Trophoblast cell (in vitro differentiated cells and primary cell): ENCODE measurements at regions not wholly inside any gene's neighbourhood (a gene's known extent, or its start where the extent isn't known, plus 50 kb on each side); places are given as distances from the start of the nearest gene placed in this dataset.

ENCODE experiments used
- DNase-seq, 2 donors: peaks; one replicate each; pipeline ENCODE4 v3.0.0-alpha.2; 2016
- H2AFZ ChIP-seq: 2 replicates; pipeline ENCODE4 v1.6.1; 2013; ENCODE audit warnings: low read length, moderate library complexity, mild to moderate bottlenecking; ENCODE audit not compliant: insufficient read depth, poor library complexity
- H2AK5ac ChIP-seq: 2 replicates; pipeline ENCODE4 v1.6.1; 2013; ENCODE audit warnings: mild to moderate bottlenecking, low read length
- H2BK120ac ChIP-seq: 2 replicates; pipeline ENCODE4 v1.6.1; 2013; ENCODE audit warnings: low read length, mild to moderate bottlenecking, moderate library complexity; ENCODE audit not compliant: insufficient read depth, poor library complexity
- H2BK12ac ChIP-seq: 2 replicates; pipeline ENCODE4 v1.6.1; 2013; ENCODE audit warnings: mild to moderate bottlenecking, low read length, moderate library complexity
- H2BK5ac ChIP-seq: 2 replicates; pipeline ENCODE4 v1.6.1; 2013; ENCODE audit warnings: low read length, low read depth, moderate library complexity, mild to moderate bottlenecking; ENCODE audit not compliant: poor library complexity
- H3K14ac ChIP-seq: 2 replicates; pipeline ENCODE4 v1.6.1; 2013; ENCODE audit warnings: mild to moderate bottlenecking, low read length
- H3K18ac ChIP-seq: 2 replicates; pipeline ENCODE4 v1.6.1; 2013; ENCODE audit warnings: mild to moderate bottlenecking, low read length
- H3K23ac ChIP-seq: 2 replicates; pipeline ENCODE4 v1.6.1; 2013; ENCODE audit warnings: low read length
- H3K27ac ChIP-seq: 2 replicates; pipeline ENCODE4 v1.5.1; 2013; ENCODE audit warnings: low read depth, mild to moderate bottlenecking, inconsistent platforms, low read length, moderate library complexity
- H3K27me3 ChIP-seq: 2 replicates; pipeline ENCODE4 v1.6.1; 2013; ENCODE audit warnings: inconsistent platforms, mild to moderate bottlenecking, low read length, moderate library complexity; ENCODE audit not compliant: insufficient read depth
- H3K36me3 ChIP-seq, 2 experiments: 1 replicate in 1 of 2; 2 replicates in 1 of 2; pipeline ENCODE4 v1.6.1; 2013; ENCODE audit warnings: low read length in 2 of 2, mild to moderate bottlenecking in 2 of 2, moderate library complexity in 1 of 2; ENCODE audit not compliant: insufficient read depth in 2 of 2, control insufficient read depth in 1 of 2
- H3K4ac ChIP-seq: 2 replicates; pipeline ENCODE4 v1.6.1; 2013; ENCODE audit warnings: low read depth, mild to moderate bottlenecking, low read length, moderate library complexity
- H3K4me1 ChIP-seq, 2 experiments: 1 replicate in 1 of 2; 2 replicates in 1 of 2; pipeline ENCODE4 v1.6.1; 2013; ENCODE audit warnings: low read length in 2 of 2, mild to moderate bottlenecking in 2 of 2, moderate library complexity in 1 of 2; ENCODE audit not compliant: insufficient read depth in 2 of 2, control insufficient read depth in 1 of 2
- H3K4me2 ChIP-seq: 2 replicates; pipeline ENCODE4 v1.6.1; 2013; ENCODE audit warnings: inconsistent platforms, mild to moderate bottlenecking, low read length, moderate library complexity
- H3K4me3 ChIP-seq: 2 replicates; pipeline ENCODE4 v1.5.1; 2013; ENCODE audit warnings: mild to moderate bottlenecking, low read depth, low read length, inconsistent platforms
- H3K79me1 ChIP-seq: one replicate; pipeline ENCODE4 v1.6.1; 2013; ENCODE audit warnings: low read length
- H3K79me2 ChIP-seq: 2 replicates; pipeline ENCODE4 v1.6.1; 2013; ENCODE audit warnings: low read length, mild to moderate bottlenecking; ENCODE audit not compliant: control insufficient read depth, insufficient read depth, poor library complexity
- H3K9ac ChIP-seq: 2 replicates; pipeline ENCODE4 v1.6.1; 2013; ENCODE audit warnings: mild to moderate bottlenecking, low read length
- H3K9me3 ChIP-seq: 2 replicates; pipeline ENCODE4 v1.6.1; 2013; ENCODE audit warnings: low read depth, mild to moderate bottlenecking, control low read depth, inconsistent platforms, low read length; ENCODE audit not compliant: insufficient read depth
- H4K12ac ChIP-seq: 2 replicates; pipeline ENCODE4 v1.6.1; 2013; ENCODE audit warnings: low read depth, mild to moderate bottlenecking, low read length, moderate library complexity
- H4K8ac ChIP-seq: 2 replicates; pipeline ENCODE4 v1.6.1; 2013; ENCODE audit warnings: low read depth, mild to moderate bottlenecking, low read length, moderate library complexity
- H4K91ac ChIP-seq: one replicate; pipeline ENCODE4 v1.6.1; 2013; ENCODE audit warnings: low read depth, mild to moderate bottlenecking, low read length, moderate library complexity
- WGBS: extraction: QIAGEN DNeasy Blood & Tissue Kit; methylation state at CpG from one replicate; pipeline ENCODE4 v1.1.7; 2013; ENCODE audit warnings: missing lambda C conversion rate; ENCODE audit not compliant: insufficient read length, insufficient coverage; ENCODE audit errors: extremely low coverage; 5-methylcytosine and 5-hydroxymethylcytosine counted together

DNA sequence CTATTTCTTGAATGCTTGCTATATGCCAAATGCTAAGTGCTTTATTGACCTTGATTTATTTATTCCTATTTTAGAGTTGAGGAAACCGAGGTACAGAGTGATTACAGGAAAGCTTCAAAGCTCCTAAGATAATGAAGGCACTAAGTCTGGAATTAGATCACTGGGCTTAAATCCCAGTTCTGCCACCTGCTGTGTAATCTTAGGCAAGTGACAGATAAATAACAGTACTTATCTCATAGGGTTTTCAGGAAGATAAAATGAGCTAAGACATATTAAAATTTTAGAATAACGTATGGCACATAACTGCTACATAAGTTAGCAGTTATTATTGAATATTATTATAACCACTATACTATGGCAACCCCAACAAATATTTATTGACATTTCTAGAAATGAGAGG is 843.8 kb downstream of the DTWD2 start:
- Histone ChIP-seq H3K27ac (no peak overlapping the region), H2AK5ac (no peak overlapping the region), H3K4ac (no peak overlapping the region), H2BK12ac (no peak overlapping the region), H3K9me3 (no peaks in the 10 kb centered on the region), H3K14ac (no peak overlapping the region), H3K36me3 (no peaks in the 10 kb centered on the region), H3K4me3 (no peak overlapping the region), H3K79me1 (no peaks in the 10 kb centered on the region), H3K4me2 (no peak overlapping the region), H4K8ac (no peak overlapping the region), H3K27me3 (no peaks in the 10 kb centered on the region), H2BK120ac (no peak overlapping the region), H4K12ac (no peak overlapping the region), H4K91ac (no peak overlapping the region), H3K18ac (no peak overlapping the region), H3K79me2 (no peaks in the 10 kb centered on the region), H3K4me1 (no peaks in the 10 kb centered on the region), H2BK5ac (no peak overlapping the region), H2AFZ (no peak overlapping the region), H3K9ac (no peak overlapping the region), H3K23ac (no peak overlapping the region)
- no peak for DNase-seq
- WGBS, result no CpG with 5 or more reads among the region's 2 CpGs

DNA sequence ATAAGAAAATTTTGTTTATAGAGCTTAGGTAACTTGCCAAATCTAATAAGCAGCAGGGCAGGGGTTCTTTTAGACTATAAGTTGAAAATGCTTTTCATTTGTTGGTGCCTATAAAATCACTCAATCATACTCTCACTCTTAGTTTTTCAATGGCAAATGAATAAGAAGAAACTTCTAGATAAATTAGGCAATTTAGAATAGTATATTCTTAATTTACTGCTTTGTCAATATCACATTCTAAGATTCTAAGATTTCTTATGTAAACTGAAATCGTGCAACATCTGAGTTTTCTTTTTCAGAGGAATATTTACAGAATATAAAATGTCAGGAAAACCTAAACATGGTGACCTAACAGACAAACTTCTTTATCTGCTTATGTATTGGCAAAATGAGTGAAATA is 849.0 kb downstream of the DTWD2 start:
- Histone ChIP-seq H4K8ac (no peak overlapping the region), H3K79me1 (no peaks in the 10 kb centered on the region), H3K4me2 (no peak overlapping the region), H4K91ac (no peak overlapping the region), H3K4ac (no peak overlapping the region), H3K4me3 (no peak overlapping the region), H3K79me2 (no peaks in the 10 kb centered on the region), H2AFZ (no peak overlapping the region), H3K27me3 (no peaks in the 10 kb centered on the region), H3K23ac (no peak overlapping the region), H3K14ac (no peak overlapping the region), H3K36me3 (no peaks in the 10 kb centered on the region), H3K9me3 (no peaks in the 10 kb centered on the region), H3K18ac (no peak overlapping the region), H4K12ac (no peak overlapping the region), H3K4me1 (no peaks in the 10 kb centered on the region), H2BK120ac (no peak overlapping the region), H2BK5ac (no peak overlapping the region), H3K9ac (no peak overlapping the region), H2AK5ac (no peak overlapping the region), H2BK12ac (no peak overlapping the region), H3K27ac (no peak overlapping the region)
- no CpG with 5 or more reads among the region's 1 CpG for WGBS
- DNase-seq, result no peak

DNA sequence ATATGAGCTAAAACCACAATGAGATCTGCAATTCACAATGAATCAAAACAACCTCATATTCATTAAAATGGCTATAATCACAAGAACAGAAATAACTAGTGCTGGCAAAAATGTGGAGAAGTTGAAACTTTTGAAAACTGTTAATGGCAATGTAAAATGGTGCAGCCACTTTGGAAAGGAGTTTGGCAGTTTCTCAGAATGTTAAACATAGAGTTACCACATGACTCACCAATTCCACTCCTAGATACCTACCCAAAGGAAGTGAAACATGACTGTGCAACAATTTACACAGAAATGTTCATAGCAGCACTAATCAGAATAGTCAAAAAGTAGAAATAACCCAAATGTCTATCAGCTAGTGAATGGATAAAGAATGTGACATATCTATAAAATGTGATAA is 862.2 kb downstream of the DTWD2 start:
- Histone ChIP-seq H3K4me1 (no peaks in the 10 kb centered on the region), H3K9me3 (no peaks in the 10 kb centered on the region), H3K79me1 (no peaks in the 10 kb centered on the region), H2BK120ac (no peak overlapping the region), H3K23ac (no peak overlapping the region), H4K8ac (no peak overlapping the region), H3K27ac (no peak overlapping the region), H3K36me3 (no peaks in the 10 kb centered on the region), H3K4me3 (no peak overlapping the region), H3K4ac (no peak overlapping the region), H4K91ac (no peak overlapping the region), H4K12ac (no peak overlapping the region), H2AK5ac (no peak overlapping the region), H3K14ac (no peak overlapping the region), H2BK12ac (no peak overlapping the region), H3K27me3 (no peaks in the 10 kb centered on the region), H3K4me2 (no peak overlapping the region), H3K9ac (no peak overlapping the region), H3K79me2 (no peaks in the 10 kb centered on the region), H2AFZ (no peak overlapping the region), H3K18ac (no peak overlapping the region), H2BK5ac (no peak overlapping the region)
- DNase-seq, result no peak

DNA sequence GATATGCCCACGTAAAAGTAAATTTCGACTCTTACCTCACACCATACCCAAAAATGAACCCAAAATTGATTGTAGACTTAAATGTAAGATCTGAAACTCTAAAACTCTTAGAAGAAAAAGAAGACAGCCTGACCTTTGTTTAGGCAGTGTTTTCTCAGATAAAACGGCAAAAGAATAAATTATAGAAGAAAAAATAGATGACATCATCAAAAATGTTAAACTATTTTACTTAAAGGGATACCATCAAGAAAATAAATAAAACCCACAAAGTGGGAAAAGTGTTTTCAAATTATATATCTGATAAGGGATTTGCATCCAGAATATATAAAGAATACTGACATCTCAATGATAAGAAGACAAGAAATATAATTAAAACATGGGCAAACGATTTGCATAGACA is 862.7 kb downstream of the DTWD2 start:
- no peak overlapping the region for H3K4me2 ChIP-seq
- no peak overlapping the region for H3K9ac ChIP-seq
- H4K91ac ChIP-seq, result no peak overlapping the region
- no peaks in the 10 kb centered on the region for H3K27me3 ChIP-seq
- H3K23ac ChIP-seq, result no peak overlapping the region
- H2AK5ac ChIP-seq, result no peak overlapping the region
- no peak overlapping the region for H2AFZ ChIP-seq
- no peak overlapping the region for H3K27ac ChIP-seq
- DNase-seq, result no peak
- no peaks in the 10 kb centered on the region for H3K9me3 ChIP-seq
- no peak overlapping the region for H3K4me3 ChIP-seq
- H2BK12ac ChIP-seq, result no peak overlapping the region
- no peak overlapping the region for H3K4ac ChIP-seq
- no peak overlapping the region for H3K18ac ChIP-seq
- H4K8ac ChIP-seq, result no peak overlapping the region
- no peak overlapping the region for H3K14ac ChIP-seq
- no peaks in the 10 kb centered on the region for H3K36me3 ChIP-seq
- no peaks in the 10 kb centered on the region for H3K4me1 ChIP-seq
- H4K12ac ChIP-seq, result no peak overlapping the region
- no peaks in the 10 kb centered on the region for H3K79me1 ChIP-seq
- H2BK5ac ChIP-seq, result no peak overlapping the region
- no CpG with 5 or more reads among the region's 4 CpGs for WGBS
- no peak overlapping the region for H2BK120ac ChIP-seq
- H3K79me2 ChIP-seq, result no peaks in the 10 kb centered on the region

DNA sequence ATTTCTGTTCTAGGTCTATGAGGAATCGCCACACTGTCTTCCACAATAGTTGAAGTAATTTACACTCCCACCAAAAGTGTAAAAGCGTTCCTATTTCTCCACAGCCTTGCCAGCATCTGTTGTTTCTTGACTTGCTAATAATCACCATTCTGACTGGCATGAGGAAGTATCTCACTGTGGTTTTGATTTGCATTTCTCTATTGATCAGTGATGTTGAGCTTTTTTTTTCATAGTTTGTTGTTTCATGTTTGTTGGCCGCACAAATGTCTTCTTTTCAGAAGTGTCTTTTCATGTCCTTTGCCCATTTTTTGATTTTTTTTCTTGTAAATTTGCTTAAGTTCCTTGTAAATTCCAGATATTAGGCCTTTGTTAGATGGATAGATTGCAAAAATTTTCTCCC is 867.1 kb downstream of the DTWD2 start:
- H2AFZ ChIP-seq, result no peak overlapping the region
- H3K36me3 ChIP-seq, result no peaks in the 10 kb centered on the region
- H3K23ac ChIP-seq, result no peak overlapping the region
- H3K27me3 ChIP-seq, result no peaks in the 10 kb centered on the region
- no peaks in the 10 kb centered on the region for H3K79me2 ChIP-seq
- H3K9ac ChIP-seq, result no peak overlapping the region
- H3K9me3 ChIP-seq, result no peaks in the 10 kb centered on the region
- H3K4me1 ChIP-seq, result no peaks in the 10 kb centered on the region
- no peak overlapping the region for H2BK120ac ChIP-seq
- H3K4ac ChIP-seq, result no peak overlapping the region
- no peak overlapping the region for H4K12ac ChIP-seq
- H3K18ac ChIP-seq, result no peak overlapping the region
- DNase-seq, result no peak
- no peaks in the 10 kb centered on the region for H3K79me1 ChIP-seq
- no peak overlapping the region for H2BK12ac ChIP-seq
- no peak overlapping the region for H3K27ac ChIP-seq
- H3K4me3 ChIP-seq, result no peak overlapping the region
- no peak overlapping the region for H2BK5ac ChIP-seq
- no CpG with 5 or more reads among the region's 3 CpGs for WGBS
- no peak overlapping the region for H3K4me2 ChIP-seq
- H2AK5ac ChIP-seq, result no peak overlapping the region
- H3K14ac ChIP-seq, result no peak overlapping the region
- H4K91ac ChIP-seq, result no peak overlapping the region
- no peak overlapping the region for H4K8ac ChIP-seq
